HG03432 (cell line): ENCODE measurements at regions not wholly inside any gene's neighbourhood (a gene's known extent, or its start where the extent isn't known, plus 50 kb on each side); places are given as distances from the start of the nearest gene placed in this dataset.

ENCODE experiments used
- ATAC-seq: cut with Tn5 transposase; IDR thresholded peaks from one replicate; pipeline ENCODE4 v1.9.1; 2021; ENCODE audit warnings: mild to moderate bottlenecking, moderate library complexity; ENCODE audit not compliant: unreplicated experiment

DNA sequence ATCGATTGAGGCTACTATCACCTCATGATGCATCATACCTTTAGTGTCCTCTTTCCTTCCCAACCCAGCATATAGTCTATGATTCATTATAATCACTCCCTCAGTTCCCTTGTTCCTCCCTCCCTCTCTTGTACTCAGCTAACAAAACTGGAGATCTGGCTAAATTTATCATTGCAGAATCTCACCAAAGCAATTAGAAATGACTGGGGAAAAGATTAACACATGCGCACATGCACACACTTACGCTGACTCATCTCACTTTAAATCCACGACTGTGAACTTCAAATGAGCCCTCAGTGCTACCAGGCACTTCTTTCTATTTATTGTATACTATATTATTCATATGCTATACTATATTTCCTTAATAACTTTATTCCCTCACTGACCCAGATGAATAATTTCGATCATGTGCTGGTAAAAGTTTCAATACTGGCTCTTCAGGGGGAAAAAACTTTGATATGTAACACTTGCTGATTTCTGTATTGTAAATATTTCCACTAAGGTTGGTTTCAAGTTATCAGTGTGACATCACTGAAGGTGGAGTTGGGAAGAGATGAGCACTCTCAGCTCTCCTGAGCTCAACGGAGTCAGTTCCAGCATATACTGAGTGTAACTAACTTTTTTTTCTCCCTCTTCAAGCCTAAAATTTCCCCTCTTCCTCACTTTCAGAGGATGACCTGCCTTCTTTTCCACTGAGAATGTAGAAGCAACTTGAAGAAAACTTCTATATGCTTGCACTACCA lies 613.7 kb upstream of the B3GALT2 start:
- no peak for ATAC-seq

DNA sequence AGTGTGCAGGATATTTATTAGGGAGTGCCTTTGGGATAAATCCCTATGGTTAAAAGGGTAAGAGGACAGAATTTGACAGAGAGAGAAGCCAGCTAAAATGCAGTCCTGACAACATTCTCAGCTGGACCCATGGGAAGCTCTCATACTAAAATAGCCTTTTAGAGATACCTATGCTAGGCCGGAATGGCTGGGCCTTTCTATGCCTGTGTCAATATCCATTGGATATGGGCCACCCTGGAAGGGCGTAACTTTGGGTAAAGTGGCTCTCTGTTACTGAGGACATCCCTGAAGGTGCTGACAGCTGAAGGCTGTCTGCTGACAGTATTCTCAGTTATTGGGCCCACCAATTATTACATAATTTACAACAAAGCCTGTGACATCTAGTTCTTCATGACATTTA lies 613.0 kb upstream of the B3GALT2 start:
- ATAC-seq: no peak

DNA sequence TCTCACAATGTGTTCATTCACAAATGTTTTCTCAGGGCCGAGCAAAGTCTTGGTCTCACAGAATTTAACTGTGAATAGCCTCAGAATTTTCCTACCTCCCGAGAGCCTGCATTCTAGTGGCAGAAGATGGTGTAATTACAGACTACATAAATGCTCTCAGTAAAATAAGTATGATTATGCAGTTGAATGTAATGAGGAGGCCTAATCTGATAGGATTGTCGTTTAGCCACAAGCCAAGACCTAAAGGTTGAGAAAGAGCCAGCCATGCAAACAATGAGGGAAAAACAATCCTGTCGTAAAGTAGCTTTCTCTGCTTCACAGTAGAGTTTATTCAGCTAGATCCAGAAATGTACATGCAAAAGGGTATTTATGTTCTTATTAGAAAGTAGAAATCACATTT lies 607.8 kb upstream of the B3GALT2 start:
- no peak for ATAC-seq

DNA sequence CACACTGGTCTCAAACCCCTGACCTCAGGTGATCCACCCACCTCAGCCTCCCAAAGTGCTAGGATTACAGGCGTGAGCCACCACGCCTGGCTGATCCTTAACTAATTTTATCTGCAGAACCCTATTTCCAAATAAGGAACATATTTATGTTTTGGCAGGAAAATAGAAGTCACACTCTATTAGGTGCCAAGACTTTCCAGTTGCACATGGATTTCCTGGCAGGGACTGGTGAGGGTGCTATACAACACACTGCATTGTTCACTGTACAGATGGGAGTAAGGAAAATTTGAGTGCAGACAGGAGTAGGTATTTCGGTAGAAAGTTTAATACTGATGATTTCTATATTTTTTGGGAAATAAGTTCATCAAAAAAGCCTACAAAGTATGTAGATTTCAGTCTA lies 605.3 kb upstream of the B3GALT2 start:
- no peak for ATAC-seq

DNA sequence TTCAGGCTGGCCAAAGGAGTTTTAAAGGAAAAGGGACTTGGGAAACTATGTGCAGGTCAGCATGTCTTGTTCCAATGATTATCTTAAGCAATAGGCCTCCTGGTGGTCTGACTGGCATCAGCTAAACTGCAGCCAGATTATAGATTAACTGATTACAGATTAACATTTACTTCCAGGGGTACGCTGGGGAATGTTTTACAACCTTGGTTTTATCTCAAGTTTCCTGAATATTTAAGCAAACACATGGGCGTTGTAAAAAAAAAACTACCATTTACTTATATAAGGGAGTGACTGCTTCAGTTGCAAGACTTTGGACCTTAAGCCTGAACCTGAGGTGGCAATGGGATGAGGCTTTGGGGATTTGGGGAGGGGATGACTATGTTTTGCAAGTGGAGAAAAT lies 600.6 kb upstream of the B3GALT2 start:
- no peak for ATAC-seq

DNA sequence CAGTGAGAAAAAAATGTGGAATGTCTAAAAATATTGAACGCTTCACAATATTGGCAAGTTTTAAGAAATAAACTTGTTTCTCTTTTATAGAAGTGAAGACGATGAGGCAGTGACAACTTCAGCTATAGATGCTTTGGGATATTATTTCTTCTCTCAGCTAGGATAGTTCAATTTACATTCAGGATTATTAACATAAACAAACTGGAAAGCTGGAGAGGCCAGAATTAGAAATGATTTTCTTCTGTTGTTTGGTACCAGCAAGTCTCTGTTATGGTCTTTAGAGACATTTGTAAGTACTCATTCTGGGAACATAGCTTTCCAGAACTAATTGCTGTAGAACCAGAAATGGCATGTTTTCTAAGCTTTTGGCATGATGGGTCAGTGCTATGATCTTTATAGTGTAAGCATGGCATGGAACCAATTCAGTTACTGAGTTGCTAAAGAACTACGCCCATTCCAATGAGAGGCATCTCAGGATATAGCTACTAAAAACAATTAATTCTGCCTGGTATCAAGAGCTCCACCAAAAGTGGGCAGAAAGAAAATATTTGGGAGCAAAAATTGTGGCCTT lies 599.5 kb upstream of the B3GALT2 start:
- no peak for ATAC-seq

DNA sequence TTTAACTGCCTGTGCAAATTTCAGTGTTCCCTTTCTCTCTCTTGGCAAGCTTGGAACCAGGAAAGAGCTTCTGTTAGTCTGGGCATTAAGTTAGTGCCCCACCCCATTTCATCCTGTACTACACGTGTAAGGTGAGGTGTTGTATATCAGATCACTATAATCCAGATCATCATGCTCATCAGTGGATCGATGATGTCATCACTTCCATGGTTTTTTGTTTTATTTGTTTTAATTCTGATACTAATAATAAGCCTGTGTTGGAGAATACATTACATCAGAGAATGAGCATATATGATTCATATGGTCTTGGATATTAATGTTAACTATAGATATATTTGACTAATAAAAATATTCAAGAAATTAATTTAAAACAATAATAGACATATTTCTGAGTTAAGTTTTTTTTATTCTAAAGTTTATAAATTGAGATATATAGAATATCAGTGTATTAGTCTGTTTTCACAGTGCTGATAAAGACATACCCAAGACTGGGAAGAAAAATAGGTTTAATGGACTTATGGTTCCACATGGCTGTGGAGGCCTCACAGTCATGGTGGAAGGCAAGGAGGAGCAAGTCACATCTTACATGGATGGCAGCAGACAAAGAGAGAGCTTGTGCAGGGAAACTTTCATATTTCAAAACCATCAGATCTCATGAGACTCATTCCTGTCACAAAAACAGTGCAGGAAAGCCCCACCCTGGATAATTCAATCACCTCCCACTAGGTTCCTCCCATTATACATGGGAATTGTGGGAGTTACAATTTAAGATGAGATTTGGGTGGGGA lies 588.3 kb upstream of the B3GALT2 start:
- no peak for ATAC-seq

DNA sequence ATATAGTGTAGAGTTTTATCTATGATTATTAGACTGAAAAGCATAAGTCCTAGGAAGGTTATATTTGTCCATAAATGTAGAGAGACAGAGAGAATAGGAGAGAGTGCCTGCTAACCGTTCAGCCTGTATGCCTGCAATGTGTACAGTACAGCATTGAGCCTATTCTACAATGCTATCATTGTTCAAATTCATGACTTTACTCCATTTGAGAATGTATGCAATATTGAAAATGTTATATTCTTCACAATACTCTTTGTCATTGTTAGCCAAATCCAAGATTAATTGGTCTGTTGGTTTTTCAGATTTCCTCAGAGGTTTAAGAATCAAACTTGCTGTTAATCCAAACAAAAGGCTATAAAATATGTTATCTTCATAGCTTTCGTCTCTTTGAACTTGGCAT lies 585.2 kb upstream of the B3GALT2 start:
- no peak for ATAC-seq

DNA sequence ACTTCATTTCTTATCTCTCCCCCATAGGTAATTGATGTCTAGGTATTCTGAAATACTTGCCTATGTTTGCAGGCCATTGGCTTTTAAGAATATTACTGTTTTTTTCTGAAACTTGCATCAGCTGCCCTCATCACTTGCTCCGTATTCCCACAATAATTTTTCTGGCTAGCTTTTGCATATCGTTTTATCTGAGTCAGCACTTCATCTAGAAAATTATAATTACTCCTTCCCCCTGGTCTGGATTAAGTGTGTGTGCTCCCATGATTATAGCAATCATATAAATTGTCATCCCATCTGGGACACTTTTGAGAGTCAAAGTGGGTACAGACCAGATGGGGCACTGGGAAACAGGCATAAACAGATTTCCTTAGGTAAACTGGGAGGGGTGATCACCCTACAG lies 583.2 kb upstream of the B3GALT2 start:
- no peak for ATAC-seq

DNA sequence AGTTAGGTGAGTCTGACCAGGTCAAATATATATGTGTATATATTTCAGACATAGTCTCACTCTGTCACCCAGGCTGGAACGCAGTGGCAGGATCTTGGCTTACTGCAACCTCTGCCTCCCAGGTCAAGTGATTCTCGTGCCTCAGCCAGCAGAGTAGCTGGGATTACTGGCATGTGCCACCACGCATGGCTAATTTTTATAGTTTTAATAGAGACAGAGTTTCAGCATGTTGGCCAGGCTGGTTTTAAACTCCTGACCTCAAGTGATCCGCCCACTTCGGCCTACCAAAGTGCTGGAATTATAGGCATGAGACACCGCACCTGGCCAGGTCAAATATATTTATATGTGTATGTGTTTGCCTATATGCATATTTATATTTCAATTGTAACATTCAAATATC lies 581.5 kb upstream of the B3GALT2 start:
- no peak for ATAC-seq

DNA sequence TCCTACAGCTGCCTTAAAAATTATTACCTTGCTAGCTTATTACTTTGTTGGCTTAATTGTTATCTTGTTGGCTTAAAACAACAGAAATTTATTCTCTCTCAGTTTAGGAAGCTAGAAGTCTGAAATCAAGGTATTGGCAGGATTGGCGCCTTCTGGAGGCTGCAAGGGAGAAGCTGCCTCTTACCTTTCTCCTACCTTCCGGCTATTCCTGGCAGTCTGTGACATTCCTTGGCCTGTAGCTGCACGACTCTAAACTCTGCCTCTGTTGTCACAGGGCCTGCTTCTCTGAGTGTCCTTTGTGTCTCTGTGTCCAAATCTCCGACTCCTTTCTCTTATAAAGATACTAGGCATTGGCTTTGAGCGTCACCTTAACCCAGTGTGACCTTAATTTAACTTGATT lies 579.9 kb upstream of the B3GALT2 start:
- no peak for ATAC-seq

DNA sequence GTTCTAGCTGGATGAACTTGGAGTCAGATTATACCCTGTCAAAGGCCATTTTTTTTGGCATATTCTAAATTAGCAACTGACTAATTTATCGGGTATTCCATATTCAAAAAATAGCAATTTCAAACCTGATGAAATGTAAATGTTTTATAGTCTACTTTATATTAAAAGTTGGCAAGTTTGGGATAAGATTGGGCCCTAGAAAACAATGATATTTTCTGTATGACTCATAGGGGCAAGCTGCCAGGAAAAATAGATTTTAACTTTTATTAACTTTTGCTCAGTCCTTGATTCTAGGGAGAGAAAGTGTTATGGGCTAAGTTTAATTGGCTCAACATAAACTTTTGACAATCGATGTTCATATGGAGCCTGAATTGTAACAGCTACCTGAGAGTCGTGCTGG lies 576.9 kb upstream of the B3GALT2 start:
- no peak for ATAC-seq

DNA sequence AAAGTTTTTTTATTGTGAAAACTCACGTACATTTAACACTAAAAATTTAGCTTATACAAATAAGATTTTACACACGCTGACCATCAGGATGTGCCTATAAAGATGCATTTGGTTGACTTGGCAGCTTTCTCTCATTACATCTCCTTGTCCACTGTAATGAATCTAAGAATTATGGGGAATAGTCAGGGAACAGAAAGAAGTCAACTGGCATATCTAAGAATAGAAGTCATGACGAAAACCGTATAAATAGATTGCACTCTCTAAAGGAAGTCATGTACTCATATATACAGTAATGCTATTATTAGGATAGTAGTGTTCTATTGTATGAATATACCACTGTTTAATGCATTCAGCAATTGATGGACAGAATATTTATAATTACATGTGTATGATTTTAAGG lies 575.8 kb upstream of the B3GALT2 start:
- ATAC-seq: no peak

DNA sequence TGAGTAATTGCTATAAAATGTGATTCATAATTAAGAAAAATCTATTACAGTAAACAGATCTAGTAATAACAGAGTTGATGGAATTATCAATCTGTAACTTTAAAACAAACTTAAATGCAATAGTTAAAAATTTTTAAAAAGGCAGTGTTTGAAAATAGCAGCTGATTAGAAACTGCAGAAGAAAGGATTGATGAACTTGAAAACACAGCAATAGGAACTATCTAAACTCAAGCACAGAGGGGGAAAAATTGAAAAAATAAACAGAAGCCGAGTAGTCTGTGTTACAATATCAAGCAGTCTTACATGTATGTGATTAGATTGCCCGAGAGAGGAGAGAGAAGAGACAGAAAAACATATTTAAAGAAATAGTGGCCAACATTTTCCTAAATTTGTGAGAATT lies 569.0 kb upstream of the B3GALT2 start:
- no peak for ATAC-seq

DNA sequence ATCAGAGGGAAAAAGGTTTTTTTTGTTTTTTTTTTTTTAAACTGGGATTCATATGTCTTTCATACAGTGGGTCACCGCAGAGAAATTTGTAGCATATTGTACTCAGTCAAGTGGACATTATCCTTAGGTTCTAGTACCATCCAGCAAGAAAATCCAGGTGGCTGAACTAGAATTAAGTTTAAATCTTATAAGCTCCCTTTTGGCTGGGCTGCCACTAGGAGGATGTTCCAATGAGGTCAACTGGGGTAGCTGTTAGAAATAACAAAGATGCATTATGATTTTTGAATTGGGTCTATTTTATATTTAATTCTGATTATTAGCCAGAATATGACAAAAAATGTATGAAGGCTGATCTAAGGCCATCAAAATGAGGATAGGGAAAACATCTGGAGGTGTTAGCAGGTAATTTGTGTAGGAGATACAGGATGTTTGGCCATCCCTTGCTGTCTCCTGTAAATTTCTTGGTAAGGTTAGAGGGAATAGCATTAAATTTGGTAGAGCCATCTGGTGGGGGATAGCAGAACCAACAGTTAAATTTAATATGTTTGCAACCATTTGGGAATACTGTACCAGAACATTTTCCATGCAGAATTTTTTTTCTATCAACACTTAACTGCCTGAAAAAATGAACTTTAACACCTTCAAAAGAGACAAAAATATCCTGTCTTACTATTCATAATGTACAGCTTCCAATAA lies 568.5 kb upstream of the B3GALT2 start:
- no peak for ATAC-seq

DNA sequence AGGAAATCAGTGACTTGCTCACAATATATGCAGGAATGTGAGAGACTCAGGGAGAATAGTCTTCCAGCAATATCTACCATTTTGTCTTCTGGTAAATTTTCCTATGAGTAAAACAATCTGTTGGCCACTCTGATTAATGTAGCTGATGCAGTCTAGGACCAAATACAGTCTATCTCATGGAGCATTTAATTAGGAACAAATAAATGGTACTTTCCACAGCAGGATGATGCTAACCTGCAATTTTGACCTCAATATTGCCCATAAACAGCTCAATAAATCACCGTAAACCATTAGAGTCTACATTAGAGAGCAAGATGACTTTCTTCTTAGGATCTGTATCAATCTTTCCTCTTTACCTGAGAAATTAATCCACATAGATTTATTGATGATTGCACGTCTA lies 567.7 kb upstream of the B3GALT2 start:
- ATAC-seq: no peak

DNA sequence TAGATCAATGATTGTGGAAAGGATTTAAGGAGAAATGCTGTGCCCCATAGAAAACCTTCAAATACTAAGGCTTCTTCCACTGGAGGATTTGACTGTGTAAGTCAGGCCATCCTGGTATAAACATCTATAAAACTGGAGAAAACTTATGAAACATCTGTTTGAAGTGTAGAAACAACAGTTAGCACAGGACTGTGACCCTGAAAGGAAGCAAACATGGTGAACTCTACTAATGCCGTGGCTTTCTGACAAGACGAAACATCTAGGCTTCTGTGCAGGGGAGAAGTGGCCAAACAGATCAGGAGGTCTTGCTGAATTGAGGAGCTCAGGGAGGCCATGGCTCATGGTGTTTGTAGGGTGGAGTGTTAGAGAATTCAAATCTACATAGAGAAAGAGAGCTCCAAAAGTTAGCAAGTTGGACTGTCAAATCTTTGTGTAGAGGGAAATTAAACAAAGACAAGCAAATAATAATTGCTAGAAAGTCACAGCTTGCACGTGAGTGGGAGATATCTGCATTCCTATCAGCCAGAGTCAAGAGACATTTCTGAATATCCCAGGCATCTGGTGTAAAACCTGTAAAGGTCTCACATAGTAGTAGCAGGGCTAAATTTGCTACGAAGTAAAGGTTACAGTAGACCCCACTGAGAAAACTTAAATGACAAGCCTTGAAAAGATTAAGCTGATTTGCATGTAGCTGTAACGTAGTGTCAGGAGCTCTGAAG lies 566.8 kb upstream of the B3GALT2 start:
- ATAC-seq: no peak

DNA sequence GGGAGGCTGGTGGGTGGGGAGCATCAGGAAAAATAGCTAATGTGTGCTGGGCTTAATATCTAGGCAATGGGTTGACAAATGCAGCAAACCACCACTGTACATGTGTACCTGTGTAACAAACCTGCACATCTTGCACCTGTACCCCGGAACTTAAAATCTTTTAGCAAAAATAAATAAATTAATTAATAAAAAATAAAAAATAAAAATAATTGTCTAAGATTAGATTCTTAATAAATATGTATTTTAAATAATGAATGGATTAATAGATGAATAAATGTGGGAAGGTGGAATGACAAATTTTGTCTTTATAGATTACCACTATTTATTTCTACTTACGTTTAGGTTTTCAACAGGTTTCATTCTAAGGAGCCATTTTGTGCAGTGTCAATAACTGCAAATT lies 563.5 kb upstream of the B3GALT2 start:
- no peak for ATAC-seq

DNA sequence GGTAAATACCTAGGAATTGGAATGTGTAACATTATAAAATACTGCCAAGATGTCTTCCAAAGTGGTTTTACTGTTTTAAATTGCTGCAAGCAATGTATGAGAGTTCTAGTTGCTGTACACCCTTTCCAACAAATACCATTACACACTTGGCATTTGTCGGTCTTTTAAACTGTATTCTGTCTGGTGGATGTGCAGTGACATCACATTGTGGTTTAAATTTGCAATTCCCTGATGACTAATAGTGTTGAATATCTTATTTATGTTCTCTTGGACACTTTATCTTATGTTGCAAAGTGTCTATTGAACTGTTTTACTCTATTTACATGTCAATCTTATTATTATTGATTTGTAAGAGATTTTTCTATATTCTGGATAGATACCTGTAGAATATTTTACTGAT lies 561.2 kb upstream of the B3GALT2 start:
- ATAC-seq: no peak

DNA sequence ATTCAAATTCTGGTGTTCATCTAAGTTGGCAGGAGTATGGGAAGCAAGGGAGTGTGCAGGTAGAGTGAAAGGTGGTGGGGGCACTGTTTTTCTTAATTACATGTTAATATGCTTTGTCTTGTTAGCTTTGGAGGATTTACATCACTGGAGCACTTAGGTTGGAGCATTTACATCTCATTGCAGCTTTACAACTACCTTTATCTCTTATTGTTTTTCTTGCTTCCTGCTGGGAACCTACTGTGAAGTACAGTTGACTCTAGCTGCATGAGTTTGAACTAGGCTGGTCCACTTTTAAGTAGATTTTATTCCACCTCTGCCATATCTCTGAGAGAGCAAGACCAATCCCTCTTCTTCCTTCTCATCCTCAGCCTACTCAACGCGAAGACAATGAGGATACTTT lies 554.8 kb upstream of the B3GALT2 start:
- ATAC-seq: no peak

DNA sequence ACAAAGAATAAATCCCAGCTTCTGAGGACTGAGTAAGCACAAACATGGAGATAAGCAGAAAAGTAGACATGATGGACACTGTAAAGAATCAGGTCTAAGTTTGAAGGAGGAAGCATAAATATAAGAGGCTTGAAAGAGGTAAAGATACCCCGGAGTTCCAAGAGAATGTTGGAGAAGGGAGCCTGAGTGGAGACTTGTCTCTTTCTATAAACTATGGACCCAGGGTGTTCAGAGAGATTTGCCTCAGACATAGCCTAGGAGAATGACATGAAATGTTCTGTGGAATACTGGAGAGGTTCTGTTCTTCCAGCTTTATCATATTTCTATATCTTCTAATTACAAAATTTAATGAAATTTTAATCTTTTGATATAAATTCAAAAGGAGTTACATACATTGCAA lies 554.3 kb upstream of the B3GALT2 start:
- ATAC-seq: no peak
